ENCODE measurements at regions not wholly inside any gene's neighbourhood (a gene's known extent, or its start where the extent isn't known, plus 50 kb on each side); places are given as distances from the start of the nearest gene placed in this dataset.

- no peak for DNase-seq
These were observed 276.9 kb downstream of the PTBP2 start for GRCh38 chr1:96998466-96998865.

DNA sequence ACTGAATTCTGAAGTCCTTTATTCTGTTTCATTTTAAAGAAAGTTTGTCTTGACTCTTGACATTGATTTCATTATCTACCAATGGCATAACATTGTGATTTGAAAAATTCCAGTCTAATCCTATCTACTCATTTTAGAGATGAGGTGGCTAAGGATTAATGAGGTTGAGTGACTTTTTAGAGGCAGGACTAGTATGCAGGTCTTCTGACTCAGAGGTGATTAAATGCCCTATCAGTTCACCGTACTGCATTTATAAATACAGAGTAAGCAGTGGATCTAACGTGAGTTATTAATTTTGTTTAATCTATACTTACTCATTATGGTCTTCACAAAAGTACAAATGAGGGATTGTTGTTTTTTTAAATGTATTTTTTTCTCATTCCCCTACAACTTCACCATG lies 277.6 kb downstream of the PTBP2 start:
- no peak for DNase-seq

DNA sequence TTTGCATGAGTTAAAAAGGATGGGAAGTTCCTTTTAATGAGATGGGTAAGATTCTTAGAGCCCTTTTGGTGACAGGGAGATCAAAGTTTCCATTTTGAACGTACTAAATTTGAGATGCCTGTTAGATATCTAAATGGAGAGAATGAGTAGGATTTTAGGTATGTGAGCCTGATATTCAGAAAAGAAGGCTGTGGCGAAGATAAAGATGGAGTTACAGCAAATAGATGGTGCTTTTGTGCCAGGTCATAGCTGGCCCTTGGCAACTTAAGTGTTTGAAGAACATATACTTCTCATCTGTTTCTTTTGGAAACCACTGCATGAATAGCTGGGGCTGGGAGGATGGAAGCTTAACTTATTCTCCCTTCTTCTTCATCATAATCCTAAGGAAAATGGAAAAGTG lies 282.5 kb downstream of the PTBP2 start:
- DNase-seq, result no peak

- no peak for DNase-seq
These were observed 283.2 kb downstream of the PTBP2 start for GRCh38 chr1:97004743-97005142.

- no peak for DNase-seq
These were observed 284.6 kb downstream of the PTBP2 start for GRCh38 chr1:97006044-97006661.

GRCh38 chr1:97007840-97008604 lies 286.4 kb downstream of the PTBP2 start:
- DNase-seq, result no peak

- DNase-seq, result no peak
These were observed 289.1 kb downstream of the PTBP2 start for GRCh38 chr1:97010566-97011264.

DNA sequence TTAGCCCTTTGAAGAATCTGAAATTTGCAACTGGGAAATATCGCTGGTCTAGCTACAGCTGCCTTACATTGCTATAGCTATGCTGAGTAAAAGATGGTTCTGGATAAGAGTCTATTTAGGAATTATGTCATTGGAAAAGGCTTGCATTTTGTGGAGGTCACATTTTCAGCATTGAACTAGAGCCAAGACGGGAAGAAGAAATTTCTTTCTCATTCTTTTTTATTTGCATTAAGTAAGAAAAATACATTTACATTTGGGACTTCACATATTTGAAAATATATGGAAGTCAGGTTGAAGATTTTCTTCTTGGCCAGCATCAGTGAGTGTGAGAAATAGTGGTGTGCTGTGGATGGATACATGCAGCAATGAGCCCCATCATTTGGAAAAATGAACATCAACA lies 291.6 kb downstream of the PTBP2 start:
- DNase-seq, result no peak

DNA sequence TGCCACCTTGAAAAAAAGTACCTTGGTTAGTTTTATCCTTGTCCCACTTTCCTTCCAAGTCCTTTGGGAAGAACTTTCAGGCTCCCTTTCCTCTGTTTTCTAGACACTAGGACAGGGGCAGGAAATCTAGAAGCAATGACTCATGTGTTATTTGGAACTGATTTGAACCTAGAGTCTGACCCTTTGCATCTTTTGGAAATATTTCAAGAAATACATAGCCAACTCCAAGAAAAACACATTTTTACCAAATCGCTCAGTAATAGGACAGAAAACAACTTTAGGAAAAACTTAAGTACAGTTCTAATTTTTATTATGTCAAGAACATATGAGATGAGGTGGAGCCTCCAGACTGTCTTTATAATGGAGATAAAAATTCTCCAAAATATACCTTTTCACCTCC lies 292.4 kb downstream of the PTBP2 start:
- no peak for DNase-seq

DNA sequence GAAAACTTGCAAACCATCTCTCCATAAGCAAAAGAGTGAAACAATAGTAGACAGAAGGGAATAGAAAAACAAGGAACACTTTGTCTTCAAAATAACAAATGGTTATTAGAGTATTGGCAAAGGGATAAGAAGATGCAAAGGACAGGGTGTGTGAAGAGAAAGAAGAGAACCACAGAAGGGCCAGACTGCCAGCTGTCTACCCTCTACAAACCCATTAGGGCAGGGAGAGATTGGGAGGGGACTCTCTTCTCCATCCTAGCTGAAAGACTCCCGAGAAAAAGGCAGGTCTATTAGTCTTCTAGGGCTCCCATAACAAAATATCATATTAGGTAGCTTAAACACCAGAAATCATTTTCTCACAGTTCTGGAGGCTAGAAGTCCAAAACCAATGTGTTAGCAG lies 292.8 kb downstream of the PTBP2 start:
- DNase-seq, result no peak

GRCh38 chr1:97017895-97018294 lies 296.3 kb downstream of the PTBP2 start:
- DNase-seq, result no peak

Measured in T-helper 9 cell (primary cell).